CD14-positive monocyte (primary cell): ENCODE measurements at regions not wholly inside any gene's neighbourhood (a gene's known extent, or its start where the extent isn't known, plus 50 kb on each side); places are given as distances from the start of the nearest gene placed in this dataset.

Experiments
- DNase-seq, 3 donors: peaks; one replicate each; pipeline ENCODE4 v3.0.0-alpha.2; 2011 to 2022
- H2AFZ ChIP-seq: 2 replicates; pipeline ENCODE4 v1.6.0; 2012; ENCODE audit warnings: mild to moderate bottlenecking, low read depth, low read length, inconsistent platforms; ENCODE audit not compliant: insufficient read depth, poor library complexity, severe bottlenecking
- H3K27ac ChIP-seq, 2 donors: 1 replicate in 1 of 2; 2 replicates in 1 of 2; pipeline ENCODE4 v1.5.1; 2012 to 2013; ENCODE audit warnings: low read length in 2 of 2, control low read depth in 1 of 2, inconsistent platforms in 1 of 2, low read depth in 1 of 2, mild to moderate bottlenecking in 1 of 2
- H3K27me3 ChIP-seq, 2 donors: one replicate each; pipeline versions ENCODE4 v1.6.0 to v1.6.1; 2011 to 2013; ENCODE audit warnings: low read length in 2 of 2; ENCODE audit not compliant: control insufficient read depth in 2 of 2, insufficient read depth in 2 of 2
- H3K36me3 ChIP-seq, 2 donors: replicated peaks in 1 of 2; 1 replicate in 1 of 2; 2 replicates in 1 of 2; pipeline versions ENCODE4 v1.5.1 to v1.6.1; 2012 to 2013; ENCODE audit warnings: low read length in 2 of 2, control low read depth in 1 of 2, inconsistent platforms in 1 of 2, mild to moderate bottlenecking in 1 of 2; ENCODE audit not compliant: insufficient read depth in 2 of 2, control insufficient read depth in 1 of 2
- H3K4me1 ChIP-seq, 2 donors: 1 replicate in 1 of 2; 2 replicates in 1 of 2; pipeline versions ENCODE4 v1.5.1 to v1.6.1; 2012 to 2013; ENCODE audit warnings: low read length in 2 of 2, control low read depth in 1 of 2, inconsistent platforms in 1 of 2, mild to moderate bottlenecking in 1 of 2, moderate library complexity in 1 of 2; ENCODE audit not compliant: insufficient read depth in 2 of 2, control insufficient read depth in 1 of 2
- H3K4me2 ChIP-seq: replicated peaks from 2 replicates; pipeline ENCODE3; 2012; ENCODE audit warnings: low read length, moderate library complexity, mild to moderate bottlenecking; ENCODE audit not compliant: poor library complexity, severe bottlenecking; ENCODE audit errors: extremely low read depth
- H3K4me3 ChIP-seq, 3 experiments: fragments of 200-600 bp in 1 of 3; sonication (generic) in 1 of 3; replicated peaks in 1 of 3; 1 replicate in 2 of 3; 2 replicates in 1 of 3; pipeline ENCODE4 v1.5.1; 2011 to 2013; ENCODE audit warnings: low read length in 3 of 3, mild to moderate bottlenecking in 3 of 3, control low read depth in 2 of 3, low read depth in 2 of 3, inconsistent platforms in 1 of 3, moderate library complexity in 1 of 3
- H3K79me2 ChIP-seq: 2 replicates; pipeline ENCODE4 v1.6.0; 2012; ENCODE audit warnings: mild to moderate bottlenecking, control low read depth, inconsistent platforms, low read length, moderate library complexity; ENCODE audit not compliant: insufficient read depth
- H3K9ac ChIP-seq: 2 replicates; pipeline ENCODE4 v1.6.0; 2017; ENCODE audit warnings: low read length, mild to moderate bottlenecking; ENCODE audit not compliant: insufficient read depth, poor library complexity, severe bottlenecking
- H3K9me3 ChIP-seq, 2 donors: replicated peaks in 1 of 2; 1 replicate in 1 of 2; 2 replicates in 1 of 2; pipeline versions ENCODE4 v1.5.1 to v1.6.1; 2012 to 2013; ENCODE audit warnings: low read length in 2 of 2, control low read depth in 1 of 2; ENCODE audit not compliant: control insufficient read depth in 1 of 2, insufficient read depth in 1 of 2
- H4K20me1 ChIP-seq: 2 replicates; pipeline ENCODE4 v1.6.0; 2012; ENCODE audit warnings: mild to moderate bottlenecking, low read length, control low read depth, moderate library complexity; ENCODE audit not compliant: insufficient read depth
- H3K27ac Mint-ChIP-seq, 7 donors: one replicate each; pipeline ENCODE4 v1.8.0; 2020; ENCODE audit warnings: mild to moderate bottlenecking in 7 of 7, mixed read lengths in 7 of 7, moderate library complexity in 6 of 7, inconsistent platforms in 2 of 7
- H3K27me3 Mint-ChIP-seq, 3 donors: one replicate each; pipeline ENCODE4 v1.8.0; 2021 to 2022; ENCODE audit warnings: low read depth in 3 of 3, mild to moderate bottlenecking in 3 of 3, mixed read lengths in 3 of 3, moderate library complexity in 3 of 3, inconsistent platforms in 1 of 3
- H3K36me3 Mint-ChIP-seq, 2 donors: one replicate each; pipeline ENCODE4 v1.8.0; 2020; ENCODE audit warnings: mixed read lengths in 2 of 2, inconsistent platforms in 1 of 2, mild to moderate bottlenecking in 1 of 2
- H3K4me1 Mint-ChIP-seq: one replicate; pipeline ENCODE4 v1.8.0; 2020; ENCODE audit warnings: mild to moderate bottlenecking, mixed read lengths
- H3K4me3 Mint-ChIP-seq, 2 donors: one replicate each; pipeline ENCODE4 v1.8.0; 2020; ENCODE audit warnings: mild to moderate bottlenecking in 2 of 2, mixed read lengths in 2 of 2, moderate library complexity in 1 of 2
- H3K9me3 Mint-ChIP-seq, 7 donors: one replicate each; pipeline ENCODE4 v1.8.0; 2020 to 2022; ENCODE audit warnings: mixed read lengths in 7 of 7, mild to moderate bottlenecking in 6 of 7, moderate library complexity in 6 of 7, inconsistent platforms in 2 of 7
- WGBS: methylation state at CpG from one replicate; pipeline ENCODE4 v1.1.5; 2013; ENCODE audit warnings: missing lambda C conversion rate; ENCODE audit not compliant: insufficient coverage; 5-methylcytosine and 5-hydroxymethylcytosine counted together
- intact Hi-C, 2 donors: fragments of 100-400 bp; cut with micrococcal nuclease; formaldehyde crosslinking; loops; one replicate each; pipeline versions ENCODE4 v1.15.0 to v1.15.1; 2023
- TF ChIP-seq, protein P1 (sequence below): fragments of 200-600 bp; IDR thresholded peaks from one replicate; pipeline ENCODE4 v1.8.0; 2022; ENCODE audit warnings: antibody characterized with exemption, mild to moderate bottlenecking

DNA sequence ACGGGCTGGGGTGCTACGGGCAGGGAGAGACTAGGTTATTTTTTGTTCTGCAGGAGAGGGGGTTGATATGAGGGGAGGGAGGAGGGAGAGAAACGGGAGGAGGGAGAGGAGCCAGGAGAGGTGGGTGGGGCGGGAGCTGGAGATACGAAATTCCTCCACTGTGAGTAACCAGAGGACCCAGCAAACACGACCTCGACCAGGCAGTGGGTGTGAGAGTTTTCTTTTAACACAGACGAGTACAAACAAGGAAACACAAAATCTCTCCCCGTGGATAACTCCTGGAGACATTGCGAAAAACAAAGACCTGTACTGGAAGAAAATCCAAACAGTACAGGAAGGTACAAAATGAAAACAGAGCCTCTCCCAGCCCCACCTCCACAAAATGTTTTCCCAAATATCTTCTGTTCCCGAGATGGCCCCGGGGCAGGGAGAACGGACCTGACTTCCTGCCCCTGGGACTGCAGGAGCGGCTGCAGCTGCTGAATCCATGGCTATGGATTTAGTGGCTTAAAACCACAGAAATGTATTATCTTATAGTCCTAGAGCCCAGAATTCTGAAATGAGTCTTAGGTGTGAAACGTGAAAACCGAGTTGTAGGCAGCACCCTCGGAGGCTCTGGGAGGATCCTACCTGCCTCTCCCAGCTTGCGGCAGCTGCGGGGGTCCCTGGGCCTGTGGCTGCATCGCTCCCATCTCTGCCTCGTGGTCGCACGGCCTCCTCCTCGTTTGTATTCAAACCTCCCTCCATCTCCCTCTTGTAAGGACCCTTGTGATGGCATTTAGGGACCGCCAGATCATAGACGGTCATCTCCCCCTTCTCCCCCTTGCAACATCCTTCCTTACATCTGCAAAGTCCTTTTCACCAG is 82.2 kb downstream of the RIPK4 start:
- Mint-ChIP-seq H3K4me3 (no peak overlapping the region), H3K27ac (no peak overlapping the region), H3K27me3 (peaks cover under 1 to 11% (median 5%) of the 10 kb centered on the region in 3 donors), H3K9me3 (peaks cover 0 to 3% (median 0%) of the 10 kb centered on the region in 7 donors), H3K36me3 (no peaks in the 10 kb centered on the region), H3K4me1 (peaks cover 11% of the 10 kb centered on the region)
- Histone ChIP-seq H3K4me1 (peaks cover 5 to 7% of the 10 kb centered on the region in 2 donors), H3K36me3 (no peaks in the 10 kb centered on the region), H3K4me3 (no peak overlapping the region), H3K4me2 (no peak overlapping the region), H3K9ac (no peak overlapping the region), H2AFZ (no peak overlapping the region), H4K20me1 (no peaks in the 10 kb centered on the region), H3K79me2 (no peaks in the 10 kb centered on the region), H3K27ac (no peak overlapping the region), H3K9me3 (no peaks in the 10 kb centered on the region), H3K27me3 (no peaks in the 10 kb centered on the region)
- intact Hi-C loops, result no loop called here
- WGBS, result 87% methylated on average over 15 of the region's 26 CpGs
- TF ChIP-seq, protein P1, sequence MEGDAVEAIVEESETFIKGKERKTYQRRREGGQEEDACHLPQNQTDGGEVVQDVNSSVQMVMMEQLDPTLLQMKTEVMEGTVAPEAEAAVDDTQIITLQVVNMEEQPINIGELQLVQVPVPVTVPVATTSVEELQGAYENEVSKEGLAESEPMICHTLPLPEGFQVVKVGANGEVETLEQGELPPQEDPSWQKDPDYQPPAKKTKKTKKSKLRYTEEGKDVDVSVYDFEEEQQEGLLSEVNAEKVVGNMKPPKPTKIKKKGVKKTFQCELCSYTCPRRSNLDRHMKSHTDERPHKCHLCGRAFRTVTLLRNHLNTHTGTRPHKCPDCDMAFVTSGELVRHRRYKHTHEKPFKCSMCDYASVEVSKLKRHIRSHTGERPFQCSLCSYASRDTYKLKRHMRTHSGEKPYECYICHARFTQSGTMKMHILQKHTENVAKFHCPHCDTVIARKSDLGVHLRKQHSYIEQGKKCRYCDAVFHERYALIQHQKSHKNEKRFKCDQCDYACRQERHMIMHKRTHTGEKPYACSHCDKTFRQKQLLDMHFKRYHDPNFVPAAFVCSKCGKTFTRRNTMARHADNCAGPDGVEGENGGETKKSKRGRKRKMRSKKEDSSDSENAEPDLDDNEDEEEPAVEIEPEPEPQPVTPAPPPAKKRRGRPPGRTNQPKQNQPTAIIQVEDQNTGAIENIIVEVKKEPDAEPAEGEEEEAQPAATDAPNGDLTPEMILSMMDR, result no peak
- no peak for DNase-seq

DNA sequence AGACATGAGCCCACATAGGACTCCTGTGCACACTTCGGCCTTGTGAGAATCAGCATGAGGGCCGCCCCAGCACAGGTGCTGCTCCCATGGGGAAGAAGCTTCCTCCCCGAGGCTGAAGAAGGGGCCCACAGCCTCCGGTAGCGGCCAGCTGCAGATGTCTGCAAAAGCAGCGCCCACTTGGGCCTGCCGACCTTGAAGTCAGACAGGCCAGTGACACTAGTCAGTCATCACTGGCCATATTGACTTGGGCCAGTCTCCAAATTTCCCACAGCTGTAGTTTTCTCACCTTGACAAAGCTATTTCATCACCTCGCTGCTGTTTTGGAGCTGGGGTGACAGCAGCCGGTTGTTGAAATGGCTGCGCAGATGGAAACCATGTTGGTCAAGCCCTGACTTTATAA is 83.0 kb downstream of the RIPK4 start:
- no peak overlapping the region for H3K27ac Mint-ChIP-seq
- no peak overlapping the region for H3K4me3 Mint-ChIP-seq
- Histone ChIP-seq H3K27ac (no peak overlapping the region), H3K9ac (no peak overlapping the region), H3K4me2 (no peak overlapping the region), H3K9me3 (no peaks in the 10 kb centered on the region), H3K79me2 (no peaks in the 10 kb centered on the region), H3K36me3 (no peaks in the 10 kb centered on the region), H3K4me1 (peaks cover 12 to 15% of the 10 kb centered on the region in 2 donors), H3K27me3 (no peaks in the 10 kb centered on the region), H2AFZ (no peak overlapping the region), H3K4me3 (no peak overlapping the region), H4K20me1 (no peaks in the 10 kb centered on the region)
- 94% methylated on average over 8 of the region's 10 CpGs for WGBS
- peaks cover 0 to 12% (median 5%) of the 10 kb centered on the region in 3 donors for H3K27me3 Mint-ChIP-seq
- peaks cover 0 to 2% (median 0%) of the 10 kb centered on the region in 7 donors for H3K9me3 Mint-ChIP-seq
- intact Hi-C loops, result no loop called here
- no peak for DNase-seq
- TF ChIP-seq, protein P1, result no peak
- peaks cover 19% of the 10 kb centered on the region for H3K4me1 Mint-ChIP-seq
- H3K36me3 Mint-ChIP-seq, result no peaks in the 10 kb centered on the region
